Activated CD4-positive, alpha-beta T cell treated with anti-CD3 and anti-CD28 coated beads, Interleukin-10, Interleukin-2, amounts not matched to agents 100 ng/mL and 50 ng/mL, durations not matched to agents 16 hours and 8 hours (primary cell): ENCODE measurements at regions not wholly inside any gene's neighbourhood (a gene's known extent, or its start where the extent isn't known, plus 50 kb on each side); places are given as distances from the start of the nearest gene placed in this dataset.
"Not testable (repeated sequence)": the region's sequence is repeated elsewhere in the genome, so short reads cannot be mapped to it uniquely, and the experiment has no call there.

Experiments used
- DNase-seq: peaks from one replicate; pipeline ENCODE4 v3.0.0-alpha.2; 2020

DNA sequence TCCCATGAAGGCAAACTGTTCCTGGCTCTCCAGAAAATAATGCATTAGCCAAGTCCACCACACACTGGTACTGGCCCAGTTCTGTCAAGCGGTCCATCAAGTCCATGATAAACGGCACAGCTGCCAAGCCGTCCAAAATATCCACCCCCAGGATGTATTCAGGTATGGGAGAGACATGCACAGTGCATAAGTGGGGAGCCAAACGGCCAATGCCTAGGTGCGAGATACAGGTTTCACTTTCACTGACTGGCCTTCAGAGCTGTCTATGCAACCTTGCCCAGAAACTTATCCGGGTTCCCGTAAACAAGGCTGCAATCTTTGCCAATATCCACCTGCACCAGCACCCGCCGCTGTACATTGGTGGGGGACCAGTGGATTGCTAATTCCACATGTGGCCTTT is 795.8 kb downstream of the EFNA5 start:
- DNase-seq: no peak

DNA sequence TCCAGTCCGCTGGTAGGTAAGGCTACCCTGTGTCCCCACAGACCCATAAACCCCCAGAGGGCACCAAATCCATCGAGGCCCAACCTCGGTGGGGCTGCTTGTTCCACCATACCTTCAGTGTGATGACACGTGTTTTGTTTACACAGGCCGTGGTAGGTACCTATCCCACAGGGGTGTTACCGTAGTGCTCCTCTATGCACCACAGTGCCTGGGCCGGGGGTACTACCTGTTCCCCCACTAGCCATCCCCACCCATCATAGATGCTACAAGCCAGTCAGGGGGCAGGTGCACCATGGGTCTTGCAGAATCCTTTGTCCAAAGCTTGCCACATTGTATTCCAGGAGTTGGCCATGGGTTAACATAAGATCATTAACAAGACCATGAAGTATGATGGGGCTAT is 796.2 kb downstream of the EFNA5 start:
- DNase-seq: no peak

DNA sequence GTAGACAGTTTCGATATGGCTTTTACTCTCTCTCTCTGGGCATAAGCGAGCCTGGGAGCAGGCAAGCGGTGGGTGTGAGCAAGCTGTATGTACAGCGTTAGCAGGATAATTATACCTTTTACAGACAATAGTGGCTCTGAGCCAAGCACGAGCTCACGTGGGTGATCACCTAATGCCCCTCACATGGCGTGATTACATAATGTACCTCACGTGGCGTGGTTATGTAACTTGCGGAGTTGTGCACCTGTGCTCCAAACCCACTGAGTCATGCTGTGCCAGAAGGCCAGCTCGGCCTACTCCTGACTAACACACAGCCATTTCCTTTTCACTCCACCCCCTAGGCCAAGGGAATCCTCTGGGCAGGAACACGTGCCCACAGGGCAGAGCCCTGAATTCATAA is 797.2 kb downstream of the EFNA5 start:
- DNase-seq: no peak

DNA sequence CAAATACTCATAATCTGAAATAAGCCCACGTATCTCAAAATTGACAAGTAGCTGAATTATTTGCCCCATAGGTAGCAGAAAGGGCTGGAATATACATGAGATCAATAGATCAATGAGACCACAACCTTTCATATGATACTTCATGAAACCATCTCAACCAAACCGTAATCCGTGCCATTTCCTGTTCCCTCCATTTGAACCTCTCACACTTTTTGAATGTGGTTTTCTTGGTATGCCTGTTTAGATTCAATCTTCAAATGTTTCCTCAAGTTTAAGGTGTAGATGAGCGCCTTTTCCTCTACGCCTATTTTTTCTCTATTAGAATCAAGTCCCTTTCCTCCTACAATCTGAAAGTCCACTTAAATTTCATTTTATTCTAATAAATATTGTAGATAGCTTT is 805.5 kb downstream of the EFNA5 start:
- DNase-seq: peak; percentile 11

DNA sequence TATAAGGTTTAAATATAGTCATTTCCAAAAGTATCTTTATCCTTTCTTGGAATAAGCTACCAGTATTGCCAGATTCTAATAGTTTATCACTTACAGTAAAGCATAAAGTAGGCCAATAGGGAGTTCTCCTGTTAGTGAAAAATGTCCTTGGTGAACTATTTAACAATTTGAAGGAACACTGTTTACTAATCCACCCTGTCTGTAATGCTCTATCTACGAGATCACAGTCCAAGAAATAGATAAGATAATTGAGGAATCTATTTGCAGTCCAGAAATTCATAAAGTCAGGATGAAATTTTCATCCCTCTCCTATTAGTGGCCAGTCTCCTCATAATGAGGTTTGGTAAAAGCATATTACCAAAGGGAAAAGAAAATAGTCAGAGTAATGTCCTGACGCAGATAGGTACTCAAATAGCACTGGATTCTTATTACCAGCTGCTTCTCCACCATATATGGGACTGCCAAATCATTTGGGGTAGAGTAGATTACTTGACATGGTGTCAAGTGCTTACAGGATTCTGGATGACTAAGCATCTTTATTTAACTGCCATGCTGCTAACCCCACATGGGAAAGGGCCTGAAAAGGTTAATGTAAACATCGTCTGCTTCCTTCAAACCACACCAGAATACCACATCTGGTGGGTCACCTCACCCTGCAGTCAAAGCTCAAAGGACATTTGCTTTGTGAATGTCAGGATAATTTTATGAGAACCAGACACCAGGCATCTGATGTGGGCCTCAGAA is 808.1 kb downstream of the EFNA5 start:
- DNase-seq: no peak

DNA sequence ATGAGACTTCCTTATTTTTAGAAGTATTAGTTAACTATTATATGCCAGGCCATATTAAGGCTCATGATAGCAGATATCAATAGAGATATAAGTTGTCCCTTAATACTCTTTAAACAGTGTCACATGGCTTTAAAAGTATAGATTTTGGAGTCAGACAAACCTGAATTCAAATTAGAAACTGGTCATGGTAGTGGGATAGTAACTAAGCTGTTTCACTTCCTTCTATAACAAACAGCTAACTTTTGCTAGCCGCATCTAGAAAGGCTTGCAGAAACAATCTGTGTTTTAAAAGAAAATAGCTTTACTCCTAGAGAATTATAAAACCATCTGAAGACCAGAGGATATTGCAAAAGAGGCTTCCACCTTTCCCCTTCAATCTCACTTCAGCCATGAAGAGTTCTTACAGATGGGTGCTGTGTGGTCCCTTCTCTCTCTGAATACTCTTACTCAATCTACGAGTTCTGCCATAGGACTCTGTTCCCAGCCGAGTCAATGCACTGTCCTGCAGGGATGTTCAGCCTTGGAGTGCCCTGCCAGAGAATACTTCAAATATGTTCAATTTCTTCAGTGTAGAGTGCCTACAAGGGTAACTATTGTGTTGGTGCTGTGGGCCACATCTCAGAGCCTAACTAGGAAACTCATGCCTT is 810.2 kb downstream of the EFNA5 start:
- no peak for DNase-seq

DNA sequence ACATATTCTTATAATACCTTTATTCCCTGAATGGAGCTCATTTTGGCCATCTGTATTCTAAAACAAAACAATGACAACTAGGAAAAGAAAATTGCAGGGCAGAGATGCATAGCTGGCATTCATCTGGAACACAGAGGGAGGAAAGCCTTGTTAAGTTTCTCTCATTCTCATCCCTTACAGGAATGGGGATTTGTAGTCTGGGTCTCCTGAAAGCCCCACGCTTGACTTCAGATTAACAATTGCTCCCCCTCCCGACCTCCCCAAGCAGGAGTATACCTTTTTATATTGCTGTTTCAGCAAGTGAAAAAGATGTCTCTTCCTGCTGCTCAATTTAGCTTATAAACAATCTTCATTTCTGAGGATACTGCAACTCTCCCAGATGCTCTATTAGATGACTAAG is 812.1 kb downstream of the EFNA5 start:
- DNase-seq: no peak

DNA sequence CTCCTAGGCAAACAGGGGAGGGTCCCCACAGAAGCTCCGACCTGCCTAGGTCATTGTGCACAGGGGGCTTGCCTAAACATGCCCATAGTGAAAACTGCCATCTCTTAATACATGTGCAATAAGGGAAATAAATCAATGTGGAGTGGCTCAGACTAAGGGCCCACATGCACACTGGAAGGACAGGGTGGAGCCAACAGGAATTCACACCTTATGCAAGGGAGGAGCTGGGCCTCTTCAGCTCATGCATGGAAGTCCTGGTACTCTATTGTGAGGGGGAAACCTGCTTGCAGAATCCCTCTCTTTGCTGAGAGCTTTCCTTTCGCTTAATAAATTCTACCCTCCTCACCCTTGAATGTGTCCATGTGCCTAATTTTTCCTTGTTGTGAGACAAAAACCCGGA is 815.8 kb downstream of the EFNA5 start:
- no peak for DNase-seq

DNA sequence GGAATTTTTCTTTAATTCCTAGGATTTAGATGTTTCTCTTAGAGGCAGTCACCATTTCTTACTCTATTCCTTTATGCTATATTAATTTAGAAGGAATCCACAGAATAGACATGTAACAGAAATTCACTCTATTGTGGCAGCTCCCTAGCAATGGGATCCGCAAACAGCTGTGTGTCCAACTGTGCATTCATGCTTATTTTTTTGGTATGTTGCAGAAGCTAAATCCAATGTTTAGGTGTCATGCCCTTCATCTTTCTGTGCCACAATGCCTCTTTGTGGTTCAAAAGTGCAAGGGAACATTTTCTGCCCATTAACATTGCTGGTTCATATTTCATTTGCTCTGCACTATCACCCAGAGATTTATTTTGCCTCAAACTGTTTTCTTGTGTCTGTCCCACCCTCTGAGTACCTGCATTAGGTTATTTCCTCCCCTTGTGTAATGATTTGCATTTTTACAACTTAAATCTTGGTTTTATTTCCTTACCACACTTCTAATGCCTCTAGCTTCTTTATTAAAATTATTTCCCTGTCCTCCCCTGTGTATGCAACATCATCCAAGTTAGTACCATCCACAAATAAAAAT is 816.5 kb downstream of the EFNA5 start:
- DNase-seq: no peak

DNA sequence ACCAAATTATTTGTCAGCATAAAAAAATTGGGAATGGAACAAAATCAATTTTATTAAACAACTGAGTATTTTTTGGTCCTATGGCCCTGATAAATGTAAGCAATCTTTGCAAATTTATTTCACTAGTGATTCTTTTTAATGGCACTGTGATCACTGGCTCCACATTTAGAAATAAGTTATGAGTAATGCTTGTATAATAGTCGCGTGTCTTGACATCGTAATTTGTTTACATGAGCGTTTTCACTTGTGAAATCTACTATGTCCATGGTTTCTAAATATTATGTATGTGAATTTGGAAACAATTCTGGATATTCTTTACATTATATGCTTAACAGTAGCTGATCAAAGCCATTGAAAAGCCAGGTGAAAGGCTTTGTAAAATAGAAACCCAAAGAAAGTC is 817.5 kb downstream of the EFNA5 start:
- DNase-seq: no peak

DNA sequence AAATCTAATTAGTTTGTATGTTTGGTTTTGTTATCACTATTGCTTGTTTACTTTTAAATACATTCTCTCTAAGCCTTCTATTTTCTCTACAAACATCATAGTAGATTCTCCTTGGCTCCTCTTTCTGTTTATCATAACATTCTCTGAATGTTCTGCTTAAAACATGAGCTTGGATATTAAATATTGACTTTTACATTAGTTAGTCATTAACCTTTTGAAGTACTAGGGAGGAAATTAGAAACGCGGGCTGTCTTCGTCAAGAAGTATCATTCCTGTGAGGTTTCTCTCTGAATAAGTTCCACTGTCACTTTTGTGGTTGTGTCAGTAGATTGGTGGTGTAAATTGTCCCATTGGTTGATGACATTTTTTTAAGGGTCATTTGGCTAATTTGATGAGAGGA is 821.5 kb downstream of the EFNA5 start:
- no peak for DNase-seq

DNA sequence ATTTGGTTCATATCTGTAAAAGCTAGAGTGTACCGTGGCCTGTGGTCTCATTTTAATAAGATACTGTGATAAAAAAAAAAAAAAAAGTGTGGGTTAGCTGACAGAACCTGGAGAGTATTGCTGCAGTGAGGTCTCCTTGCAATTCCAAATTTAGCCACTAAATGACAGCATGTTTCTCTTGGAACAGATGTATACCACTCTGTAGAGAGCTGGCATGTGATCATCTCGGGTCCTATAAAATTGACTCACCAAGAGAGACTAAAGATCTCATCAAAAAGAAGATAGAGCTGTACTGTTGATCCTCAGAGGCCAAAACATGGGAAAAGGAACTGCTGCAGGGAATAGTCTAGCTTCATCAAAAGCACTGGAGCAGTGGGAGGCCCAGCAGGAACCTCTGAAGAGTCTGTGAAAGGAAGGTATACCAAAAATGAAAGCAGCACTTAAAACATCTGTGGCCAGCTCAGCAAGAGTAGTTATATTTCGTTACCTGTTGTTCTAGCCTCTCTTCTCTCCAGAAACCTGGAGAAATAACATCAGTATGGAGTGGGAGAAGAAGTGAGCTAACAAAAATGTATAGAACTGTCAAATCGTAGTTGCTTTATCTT is 826.8 kb downstream of the EFNA5 start:
- no peak for DNase-seq

DNA sequence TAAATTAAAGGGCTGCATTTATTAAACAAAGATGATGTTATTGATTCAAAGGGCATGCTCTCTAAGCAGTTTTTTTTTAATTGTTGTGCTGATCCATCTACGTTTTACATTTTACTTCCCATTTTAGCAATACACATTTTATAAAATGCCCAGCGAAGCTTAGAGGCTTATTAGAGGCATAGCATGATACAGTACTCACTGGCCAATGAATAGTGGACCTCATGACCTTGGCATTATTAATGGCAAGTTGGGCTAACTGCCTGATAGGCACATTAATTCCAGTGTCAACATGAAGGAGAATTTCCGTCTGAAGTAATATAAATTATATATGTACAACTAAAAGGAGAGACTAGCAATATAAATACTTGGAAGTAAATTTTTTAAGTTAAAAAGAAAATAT is 837.2 kb downstream of the EFNA5 start:
- DNase-seq: no peak

DNA sequence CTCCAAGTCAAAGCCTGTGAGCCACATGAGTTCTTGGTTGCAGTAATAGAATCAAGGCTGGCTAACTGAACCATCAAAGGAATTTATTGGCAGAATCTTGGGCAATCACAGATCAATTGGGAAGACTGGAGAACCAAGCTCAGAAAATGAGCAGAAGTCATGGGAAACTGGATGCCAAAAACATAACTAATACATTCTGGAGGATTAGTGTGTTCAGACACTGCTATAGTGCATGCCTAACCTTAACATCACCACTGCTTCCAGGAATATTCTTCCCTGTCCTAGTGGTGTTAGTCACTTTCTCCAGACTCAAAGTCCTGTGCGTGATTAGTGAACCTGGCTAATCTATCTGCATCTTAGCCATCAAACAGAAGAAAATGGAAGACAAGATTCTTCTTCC is 843.7 kb downstream of the EFNA5 start:
- DNase-seq: no peak

DNA sequence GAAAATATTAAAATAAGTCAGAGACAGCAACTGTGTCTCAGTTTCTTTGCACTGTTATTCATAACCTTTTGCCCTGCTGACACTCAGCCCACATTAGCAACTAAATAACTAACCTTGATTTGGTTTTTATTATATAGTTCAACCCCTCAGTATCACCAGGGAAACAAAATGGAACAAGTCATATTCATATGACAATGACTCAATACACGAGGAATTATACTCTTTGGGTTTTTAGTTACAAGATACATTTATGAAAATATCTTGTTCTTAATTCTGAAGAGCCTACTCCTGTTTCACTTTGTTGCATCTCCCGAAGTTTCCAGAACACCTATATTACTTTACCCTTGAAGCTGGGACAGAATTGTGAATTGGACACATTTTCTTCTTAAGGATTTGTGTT is 845.4 kb downstream of the EFNA5 start:
- DNase-seq: no peak

DNA sequence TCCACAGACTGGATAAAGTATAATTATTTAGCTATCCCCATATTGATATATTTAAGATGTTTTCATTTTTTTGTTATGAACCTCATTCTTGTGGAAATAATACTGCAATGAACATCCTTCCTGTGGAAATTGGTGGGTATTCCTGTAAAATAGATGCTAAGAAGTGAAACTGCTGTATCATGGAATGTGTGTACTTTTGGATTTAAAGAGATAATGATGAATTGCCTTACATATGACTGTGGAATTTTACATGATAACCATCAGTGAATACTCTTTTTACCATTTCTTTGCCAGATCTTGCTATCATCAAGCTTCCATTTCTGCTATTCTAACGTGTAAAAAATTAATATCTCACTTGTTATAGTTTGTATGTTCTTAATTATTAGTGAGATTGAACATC is 847.9 kb downstream of the EFNA5 start:
- no peak for DNase-seq

DNA sequence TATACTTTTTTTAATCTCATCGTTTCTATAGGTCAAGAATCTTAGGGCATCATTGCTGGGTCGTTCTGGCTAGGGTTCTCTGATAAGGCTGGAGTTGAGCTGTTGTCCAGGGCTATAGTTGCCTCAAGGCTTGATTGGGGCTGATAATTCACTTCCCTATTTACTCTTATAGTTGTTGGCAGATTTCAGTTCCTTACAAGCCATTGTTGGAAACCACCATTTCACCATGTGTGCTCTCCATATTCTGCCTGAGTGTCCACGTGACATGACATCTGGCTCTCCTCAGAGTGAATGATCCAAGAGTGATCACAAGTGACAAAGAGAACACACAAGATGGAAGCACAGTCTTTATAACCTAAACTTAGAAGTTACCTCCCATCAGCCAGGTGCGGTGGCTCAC is 852.2 kb downstream of the EFNA5 start:
- DNase-seq: no peak

DNA sequence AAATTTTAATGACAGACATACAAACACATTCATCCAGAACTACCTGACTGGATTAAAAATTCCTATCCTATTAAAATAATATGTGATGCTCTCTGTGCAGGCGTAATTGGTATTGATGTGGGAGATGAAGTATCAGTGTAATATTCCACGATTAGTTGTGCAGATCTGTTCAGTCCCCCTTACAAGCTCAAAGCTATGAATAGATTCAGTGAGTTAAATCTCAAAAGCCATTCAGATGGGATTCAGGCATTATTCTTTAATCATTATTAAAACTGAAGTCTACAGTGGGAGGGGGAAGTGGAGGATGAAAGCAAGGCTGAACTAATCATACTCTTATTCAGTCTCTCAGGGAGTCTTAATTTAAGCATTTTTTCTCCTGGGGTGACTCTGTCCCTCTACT is 855.8 kb downstream of the EFNA5 start:
- no peak for DNase-seq

DNA sequence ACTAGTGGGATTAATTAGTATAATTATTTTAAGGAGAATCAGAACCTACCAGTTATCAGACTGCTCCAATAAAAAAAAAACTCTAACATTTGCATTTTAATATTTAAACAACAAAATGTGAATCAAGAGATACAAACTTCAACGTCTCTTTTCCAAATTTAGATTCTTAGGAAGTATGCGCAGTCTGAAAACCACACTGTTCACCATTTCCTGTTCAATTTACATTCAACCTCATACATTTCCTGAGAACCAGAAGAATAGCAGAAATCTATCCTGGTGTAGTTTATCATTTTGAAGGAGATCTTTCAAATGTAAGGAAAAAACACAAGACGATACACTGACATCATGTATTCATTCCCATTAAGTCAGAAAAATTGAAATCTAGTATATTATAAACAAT is 869.2 kb downstream of the EFNA5 start:
- no peak for DNase-seq

DNA sequence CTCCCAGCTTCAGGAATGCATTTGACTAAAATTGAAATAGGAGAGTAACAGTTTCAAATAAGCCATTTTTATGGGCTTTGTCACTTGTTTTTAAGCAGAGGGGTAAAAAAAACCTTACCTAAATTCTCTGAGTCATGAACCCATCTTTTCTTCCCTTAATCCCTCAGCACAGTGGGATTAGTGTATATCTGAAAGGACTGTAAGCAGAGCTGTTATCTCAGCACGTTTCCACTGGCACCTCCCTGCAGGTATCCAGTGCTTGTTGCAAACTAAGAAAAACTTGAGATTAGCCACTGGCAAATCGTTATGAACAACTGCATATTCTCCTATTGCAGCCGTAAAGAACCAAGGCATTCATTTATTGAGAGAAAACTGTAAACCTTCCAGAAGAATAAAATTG is 872.7 kb downstream of the EFNA5 start:
- no peak for DNase-seq

DNA sequence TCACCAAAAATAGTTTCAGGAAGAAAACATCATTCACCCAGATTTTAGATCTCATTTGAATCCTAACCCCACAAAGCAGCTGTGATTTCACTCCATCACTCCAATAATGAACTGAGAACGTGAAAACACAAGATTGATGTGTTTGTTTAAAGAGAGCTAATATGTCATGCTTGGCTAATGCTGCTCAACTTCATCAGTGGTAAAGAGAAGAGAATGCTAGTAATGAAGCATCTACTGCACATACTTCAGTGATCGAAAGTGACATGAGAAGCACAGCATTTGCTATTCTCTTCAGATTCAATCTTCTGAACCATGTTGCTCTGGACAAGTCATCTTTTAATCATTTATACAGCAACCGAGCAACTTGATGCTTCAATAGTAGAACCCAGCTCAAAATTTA is 874.7 kb downstream of the EFNA5 start:
- DNase-seq: no peak

DNA sequence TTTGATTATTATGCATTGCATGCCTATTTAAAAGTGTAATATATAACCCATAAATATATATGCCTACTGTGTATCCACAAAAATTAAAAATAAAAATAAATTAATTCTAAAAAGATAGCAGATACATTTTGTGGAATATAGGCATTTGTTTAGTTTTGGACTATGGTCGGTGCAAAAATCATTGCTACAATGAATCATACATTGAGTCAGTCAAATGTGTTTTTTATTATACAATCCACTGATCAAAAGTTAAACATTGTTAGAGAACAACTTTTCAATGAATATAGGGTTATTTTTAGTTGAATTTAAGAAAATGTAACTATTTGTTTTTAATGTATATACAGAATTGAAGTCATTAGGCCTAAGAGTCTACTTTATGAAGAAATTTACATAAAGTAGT is 885.9 kb downstream of the EFNA5 start:
- no peak for DNase-seq

DNA sequence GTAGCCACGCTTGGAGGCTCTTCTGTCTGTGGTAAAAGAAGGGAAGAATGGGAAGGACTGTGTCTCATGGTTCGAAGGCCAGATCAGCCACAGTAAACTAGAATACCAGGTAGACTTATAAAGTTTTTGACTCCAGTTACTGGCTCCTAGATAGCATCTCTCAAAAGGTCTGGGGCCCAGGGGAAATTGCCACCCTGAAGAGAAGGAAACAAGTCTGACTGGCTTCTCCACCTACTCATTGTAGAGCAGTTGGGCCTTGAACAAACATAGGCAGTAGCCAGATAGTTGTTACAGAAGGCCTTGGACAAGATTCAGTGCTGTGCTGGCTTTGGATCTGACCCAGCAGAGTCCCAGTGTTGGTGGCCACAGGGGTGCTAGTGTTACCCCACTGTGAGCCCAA is 890.4 kb downstream of the EFNA5 start:
- DNase-seq: no peak

DNA sequence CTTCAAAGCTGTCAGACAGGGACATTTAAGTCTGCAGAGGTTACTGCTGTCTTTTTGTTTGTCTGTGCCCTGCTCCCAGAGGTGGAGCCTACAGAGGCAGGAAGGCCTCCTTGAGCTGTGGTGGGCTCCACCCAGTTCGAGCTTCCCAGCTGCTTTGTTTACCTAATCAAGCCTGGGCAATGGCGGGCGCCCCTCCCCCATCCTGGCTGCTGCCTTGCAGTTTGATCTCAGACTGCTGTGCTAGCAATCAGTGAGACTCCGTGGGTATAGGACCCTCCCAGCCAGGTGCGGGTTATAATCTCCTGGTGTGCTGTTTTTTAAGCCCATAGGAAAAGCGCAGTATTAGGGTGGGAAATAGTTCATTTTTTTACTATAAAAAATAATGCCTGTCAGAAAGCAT is 894.2 kb downstream of the EFNA5 start:
- not testable (repeated sequence) for DNase-seq
